ENCODE measurements at regions not wholly inside any gene's neighbourhood (a gene's known extent, or its start where the extent isn't known, plus 50 kb on each side); places are given as distances from the start of the nearest gene placed in this dataset.

- DNase-seq (ENCODE audit: low spot score), result no peak
Measured at GRCh38 chr9:110143485-110143884, 64.5 kb downstream of the C9orf152 start.

GRCh38 chr9:110143950-110144545 is 63.9 kb downstream of the C9orf152 start:
- DNase-seq (ENCODE audit: low spot score), result no peak

- DNase-seq (ENCODE audit: low spot score), result no peak
Measured at GRCh38 chr9:110146373-110146772, 61.6 kb downstream of the C9orf152 start.

GRCh38 chr9:110148384-110148783 is 59.6 kb downstream of the C9orf152 start:
- DNase-seq (ENCODE audit: low spot score), result no peak

GRCh38 chr9:110148891-110149290 is 59.1 kb downstream of the C9orf152 start:
- no peak for DNase-seq (ENCODE audit: low spot score)

Data from putamen (tissue), 1 donor.